K562 (cell line): ENCODE measurements at regions not wholly inside any gene's neighbourhood (a gene's known extent, or its start where the extent isn't known, plus 50 kb on each side); places are given as distances from the start of the nearest gene placed in this dataset.

Experiments
- ATF7 ChIP-seq: fragments of 450-650 bp; IDR thresholded peaks from 2 replicates; pipeline ENCODE4 v1.7.1; 2014; ENCODE audit warnings: mild to moderate bottlenecking, moderate library complexity
- CEBPG ChIP-seq, 3 experiments: fragments of 200-800 bp in 1 of 3; sonication (Bioruptor generic) in 1 of 3; sonication (generic) in 1 of 3; formaldehyde crosslinking in 1 of 3; IDR thresholded peaks in 2 of 3; conservative IDR thresholded peaks in 1 of 3; 2 replicates each; pipeline versions ENCODE4 v1.6.1 to v1.8.0; 2016 to 2022; ENCODE audit warnings: missing compliant biosample characterization in 2 of 3, missing genetic modification characterization in 2 of 3, mild to moderate bottlenecking in 1 of 3, missing genetic modification reagents in 1 of 3
- FOSL1 ChIP-seq: fragments of 200-800 bp; sonication (Bioruptor generic); conservative IDR thresholded peaks from 2 replicates; pipeline ENCODE4 v1.6.1; 2016; ENCODE audit warnings: missing genetic modification characterization, missing compliant biosample characterization
- FOXJ2 ChIP-seq: fragments of 200-800 bp; sonication (Bioruptor generic); IDR thresholded peaks from 2 replicates; pipeline ENCODE4 v1.6.1; 2016; ENCODE audit warnings: missing genetic modification characterization, missing compliant biosample characterization
- IFI16 ChIP-seq: fragments of 250-450 bp; sonication (Bioruptor Pico); IDR thresholded peaks from 2 replicates; pipeline ENCODE4 v2.1.2; 2022; ENCODE audit warnings: mild to moderate bottlenecking, inconsistent platforms
- JUN ChIP-seq, 2 experiments: sonication (generic) in 1 of 2; formaldehyde crosslinking in 1 of 2; IDR thresholded peaks; 2 replicates each; pipeline versions ENCODE4 v1.6.1 to v1.8.0; 2012 to 2022; ENCODE audit warnings: borderline replicate concordance in 2 of 2, mild to moderate bottlenecking in 2 of 2, improper control_type of control experiment in 1 of 2, low read depth in 1 of 2, low read length in 1 of 2, missing genetic modification reagents in 1 of 2
- JUND ChIP-seq, 2 experiments: IDR thresholded peaks; 2 replicates in 1 of 2; 3 replicates in 1 of 2; pipeline ENCODE4 v1.6.1; 2011; ENCODE audit warnings: borderline replicate concordance in 2 of 2, low read depth in 2 of 2, low read length in 2 of 2, improper control_type of control experiment in 1 of 2, missing biosample characterization in 1 of 2, missing genetic modification characterization in 1 of 2, missing genetic modification reagents in 1 of 2
- SOX6 ChIP-seq: fragments of 450-650 bp; IDR thresholded peaks from 2 replicates; pipeline ENCODE4 v1.6.1; 2014; ENCODE audit warnings: mild to moderate bottlenecking
- TAF1 ChIP-seq: IDR thresholded peaks from 2 replicates; pipeline ENCODE4 v1.6.1; 2011; ENCODE audit warnings: mild to moderate bottlenecking, low read length, moderate library complexity; ENCODE audit not compliant: insufficient read depth, control insufficient read depth, severe bottlenecking; ENCODE audit errors: extremely low read depth
- TF ChIP-seq, protein P1 (sequence below): IDR thresholded peaks from 2 replicates; pipeline ENCODE4 v1.6.1; 2011; ENCODE audit warnings: borderline replicate concordance, low read depth, mild to moderate bottlenecking, moderate library complexity, low read length; ENCODE audit not compliant: insufficient read depth, poor library complexity, severe bottlenecking
- TF ChIP-seq, protein P2 (sequence below), 2 experiments: fragments of 450-650 bp in 1 of 2; sonication (generic) in 1 of 2; formaldehyde crosslinking in 1 of 2; IDR thresholded peaks in 1 of 2; conservative IDR thresholded peaks in 1 of 2; 2 replicates each; pipeline versions ENCODE4 v1.6.1 to v1.8.1; 2016 to 2023; ENCODE audit warnings: mild to moderate bottlenecking in 2 of 2, moderate library complexity in 2 of 2, inconsistent platforms in 1 of 2, missing genetic modification reagents in 1 of 2
- TF ChIP-seq, protein P3 (sequence below): fragments of 450-650 bp; IDR thresholded peaks from 2 replicates; pipeline ENCODE4 v1.6.1; 2016; ENCODE audit warnings: missing biosample characterization, missing genetic modification characterization
- TF ChIP-seq, protein P4 (sequence below): sonication (generic); formaldehyde crosslinking; IDR thresholded peaks from 2 replicates; pipeline ENCODE4 v1.8.1; 2023; ENCODE audit warnings: mild to moderate bottlenecking, missing genetic modification reagents
- TF ChIP-seq, protein P5 (sequence below): sonication (generic); formaldehyde crosslinking; IDR thresholded peaks from 2 replicates; pipeline ENCODE4 v1.5.0; 2020; ENCODE audit warnings: missing genetic modification reagents

DNA sequence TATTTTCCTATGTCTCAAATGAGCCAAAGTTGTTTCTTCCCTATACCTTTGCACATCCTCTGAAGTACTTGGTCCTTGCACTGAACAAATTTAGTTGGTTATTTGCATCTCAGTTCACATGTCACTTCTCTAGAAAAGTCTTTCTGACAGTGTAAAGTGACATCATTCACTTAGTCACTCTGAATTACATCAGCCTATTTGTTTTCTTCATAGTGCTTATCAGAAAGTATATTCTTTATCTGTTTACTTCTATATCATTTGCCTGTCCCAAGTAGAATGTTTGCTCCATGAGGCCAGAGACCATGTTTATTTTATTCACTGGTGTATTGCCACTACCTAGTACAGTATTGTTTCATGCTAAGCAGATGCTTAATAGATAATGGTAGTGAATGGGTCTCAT, 173.7 kb downstream of the HNMT start (continued):
- TF ChIP-seq, protein P1, sequence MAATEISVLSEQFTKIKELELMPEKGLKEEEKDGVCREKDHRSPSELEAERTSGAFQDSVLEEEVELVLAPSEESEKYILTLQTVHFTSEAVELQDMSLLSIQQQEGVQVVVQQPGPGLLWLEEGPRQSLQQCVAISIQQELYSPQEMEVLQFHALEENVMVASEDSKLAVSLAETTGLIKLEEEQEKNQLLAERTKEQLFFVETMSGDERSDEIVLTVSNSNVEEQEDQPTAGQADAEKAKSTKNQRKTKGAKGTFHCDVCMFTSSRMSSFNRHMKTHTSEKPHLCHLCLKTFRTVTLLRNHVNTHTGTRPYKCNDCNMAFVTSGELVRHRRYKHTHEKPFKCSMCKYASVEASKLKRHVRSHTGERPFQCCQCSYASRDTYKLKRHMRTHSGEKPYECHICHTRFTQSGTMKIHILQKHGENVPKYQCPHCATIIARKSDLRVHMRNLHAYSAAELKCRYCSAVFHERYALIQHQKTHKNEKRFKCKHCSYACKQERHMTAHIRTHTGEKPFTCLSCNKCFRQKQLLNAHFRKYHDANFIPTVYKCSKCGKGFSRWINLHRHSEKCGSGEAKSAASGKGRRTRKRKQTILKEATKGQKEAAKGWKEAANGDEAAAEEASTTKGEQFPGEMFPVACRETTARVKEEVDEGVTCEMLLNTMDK, result no peak
- TF ChIP-seq JUND (IDR thresholded peaks at IDR 0.05; ENCODE audit: borderline replicate concordance, low read depth, low read length) (peak; percentile 67; the same call in 1 of the 2 replicates), JUND (tag; IDR thresholded peaks at IDR 0.05; ENCODE audit: borderline replicate concordance, low read depth, low read length) (peak; percentile 73; the same call in 2 of the 3 replicates), ATF7 (peak; percentile 81), IFI16 (CRISPR knock-in tag) (no peak), JUN (IDR thresholded peaks at IDR 0.05; ENCODE audit: borderline replicate concordance, low read depth, low read length) (peak; percentile 75), JUN (CRISPR knock-in tag; IDR thresholded peaks at IDR 0.05; ENCODE audit: borderline replicate concordance) (no peak), CEBPG (CRISPR knock-in tag; IDR thresholded peaks at IDR 0.05) (no peak), CEBPG (tag; conservative IDR thresholded peaks at IDR 0.05 in 1 of 2, IDR thresholded peaks at IDR 0.05 in 1 of 2) (peak in 1 of 2 experiments; percentile 81; a peak in 2 of 4 replicates), FOSL1 (tag) (peak; percentile 47), SOX6 (peak; percentile 25; the same call in 1 of the 2 replicates), TAF1 (no peak), FOXJ2 (tag) (0 out of 2 replicates have a peak, but pooled peaks have one; percentile 58)
- TF ChIP-seq, protein P2, sequence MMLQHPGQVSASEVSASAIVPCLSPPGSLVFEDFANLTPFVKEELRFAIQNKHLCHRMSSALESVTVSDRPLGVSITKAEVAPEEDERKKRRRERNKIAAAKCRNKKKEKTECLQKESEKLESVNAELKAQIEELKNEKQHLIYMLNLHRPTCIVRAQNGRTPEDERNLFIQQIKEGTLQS (IDR thresholded peaks at IDR 0.05), result peak; percentile 89
- TF ChIP-seq, protein P2 (CRISPR knock-in tag; conservative IDR thresholded peaks at IDR 0.05), result no peak
- TF ChIP-seq, protein P3, sequence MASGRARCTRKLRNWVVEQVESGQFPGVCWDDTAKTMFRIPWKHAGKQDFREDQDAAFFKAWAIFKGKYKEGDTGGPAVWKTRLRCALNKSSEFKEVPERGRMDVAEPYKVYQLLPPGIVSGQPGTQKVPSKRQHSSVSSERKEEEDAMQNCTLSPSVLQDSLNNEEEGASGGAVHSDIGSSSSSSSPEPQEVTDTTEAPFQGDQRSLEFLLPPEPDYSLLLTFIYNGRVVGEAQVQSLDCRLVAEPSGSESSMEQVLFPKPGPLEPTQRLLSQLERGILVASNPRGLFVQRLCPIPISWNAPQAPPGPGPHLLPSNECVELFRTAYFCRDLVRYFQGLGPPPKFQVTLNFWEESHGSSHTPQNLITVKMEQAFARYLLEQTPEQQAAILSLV (tag), result no peak
- TF ChIP-seq, protein P4, sequence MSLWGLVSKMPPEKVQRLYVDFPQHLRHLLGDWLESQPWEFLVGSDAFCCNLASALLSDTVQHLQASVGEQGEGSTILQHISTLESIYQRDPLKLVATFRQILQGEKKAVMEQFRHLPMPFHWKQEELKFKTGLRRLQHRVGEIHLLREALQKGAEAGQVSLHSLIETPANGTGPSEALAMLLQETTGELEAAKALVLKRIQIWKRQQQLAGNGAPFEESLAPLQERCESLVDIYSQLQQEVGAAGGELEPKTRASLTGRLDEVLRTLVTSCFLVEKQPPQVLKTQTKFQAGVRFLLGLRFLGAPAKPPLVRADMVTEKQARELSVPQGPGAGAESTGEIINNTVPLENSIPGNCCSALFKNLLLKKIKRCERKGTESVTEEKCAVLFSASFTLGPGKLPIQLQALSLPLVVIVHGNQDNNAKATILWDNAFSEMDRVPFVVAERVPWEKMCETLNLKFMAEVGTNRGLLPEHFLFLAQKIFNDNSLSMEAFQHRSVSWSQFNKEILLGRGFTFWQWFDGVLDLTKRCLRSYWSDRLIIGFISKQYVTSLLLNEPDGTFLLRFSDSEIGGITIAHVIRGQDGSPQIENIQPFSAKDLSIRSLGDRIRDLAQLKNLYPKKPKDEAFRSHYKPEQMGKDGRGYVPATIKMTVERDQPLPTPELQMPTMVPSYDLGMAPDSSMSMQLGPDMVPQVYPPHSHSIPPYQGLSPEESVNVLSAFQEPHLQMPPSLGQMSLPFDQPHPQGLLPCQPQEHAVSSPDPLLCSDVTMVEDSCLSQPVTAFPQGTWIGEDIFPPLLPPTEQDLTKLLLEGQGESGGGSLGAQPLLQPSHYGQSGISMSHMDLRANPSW, result no peak
- TF ChIP-seq, protein P5, sequence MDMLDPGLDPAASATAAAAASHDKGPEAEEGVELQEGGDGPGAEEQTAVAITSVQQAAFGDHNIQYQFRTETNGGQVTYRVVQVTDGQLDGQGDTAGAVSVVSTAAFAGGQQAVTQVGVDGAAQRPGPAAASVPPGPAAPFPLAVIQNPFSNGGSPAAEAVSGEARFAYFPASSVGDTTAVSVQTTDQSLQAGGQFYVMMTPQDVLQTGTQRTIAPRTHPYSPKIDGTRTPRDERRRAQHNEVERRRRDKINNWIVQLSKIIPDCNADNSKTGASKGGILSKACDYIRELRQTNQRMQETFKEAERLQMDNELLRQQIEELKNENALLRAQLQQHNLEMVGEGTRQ (CRISPR knock-in tag), result no peak
